A549 (cell line): ENCODE measurements at regions not wholly inside any gene's neighbourhood (a gene's known extent, or its start where the extent isn't known, plus 50 kb on each side); places are given as distances from the start of the nearest gene placed in this dataset.

Experiments
- ATAC-seq, 2 experiments: fragments of 200-7000 bp in 1 of 2; fragments of >200 bp in 1 of 2; cut with Nextera tagmentation in 1 of 2; cut with Tn5 transposase in 1 of 2; 3 replicates each; pipeline versions ENCODE4 v1.8.0 to v1.9.1; 2018 to 2020; ENCODE audit warnings: mild to moderate bottlenecking in 1 of 2, moderate library complexity in 1 of 2
- CTCF ChIA-PET: fragments of 300-600 bp; sonication (Branson Sonifier 250); formaldehyde crosslinking; extraction: SDS; loops from one replicate; lab custom pipeline; 2021; ENCODE audit warnings: antibody characterized with exemption, inconsistent platforms; lab: Yijun Ruan, JAX
- POLR2A ChIA-PET: fragments of 350-600 bp; formaldehyde crosslinking; extraction: SDS; loops from one replicate; lab custom pipeline; 2021; ENCODE audit warnings: antibody characterized with exemption, inconsistent platforms; lab: Yijun Ruan, JAX
- DNase-seq, 2 experiments: peaks; one replicate each; pipeline versions ENCODE4 v3.0.0 to v3.0.0-alpha.2; 2011 to 2016; ENCODE audit warnings: low read depth in 1 of 2, low spot score in 1 of 2
- FAIRE-seq: peaks from 2 replicates; lab custom pipeline; 2011; peaks lifted over from hg19 to GRCh38; lab: Jason Lieb, UNC
- H3K27ac ChIP-seq, 2 experiments: fragments of >200 bp; sonication (Bioruptor Twin); formaldehyde crosslinking; 3 replicates each; pipeline ENCODE4 v1.5.1; 2016 to 2017
- H3K4me1 ChIP-seq: fragments of >200 bp; sonication (Bioruptor Twin); formaldehyde crosslinking; 3 replicates; pipeline ENCODE4 v1.6.1; 2016
- H3K4me2 ChIP-seq: fragments of >200 bp; sonication (Bioruptor Twin); formaldehyde crosslinking; 3 replicates; pipeline ENCODE4 v1.6.1; 2016
- H3K4me3 ChIP-seq: fragments of >200 bp; sonication (Bioruptor Twin); formaldehyde crosslinking; 3 replicates; pipeline ENCODE4 v1.5.1; 2016
- H3K9me3 ChIP-seq: fragments of >200 bp; sonication (Bioruptor Twin); formaldehyde crosslinking; 3 replicates; pipeline ENCODE4 v1.6.1; 2016
- CBX2 ChIP-seq: fragments of 200-600 bp; sonication (generic); IDR thresholded peaks from 2 replicates; pipeline ENCODE4 v1.6.1; 2016; ENCODE audit warnings: low read depth, mild to moderate bottlenecking, borderline replicate concordance
- CEBPB ChIP-seq, 2 experiments: fragments of >200 bp in 1 of 2; sonication (Bioruptor Twin) in 1 of 2; formaldehyde crosslinking in 1 of 2; IDR thresholded peaks; 2 replicates each; pipeline ENCODE4 v1.6.1; 2012 to 2016
- EHMT2 ChIP-seq: fragments of 200-600 bp; sonication (generic); IDR thresholded peaks from 2 replicates; pipeline ENCODE4 v1.6.1; 2016; ENCODE audit warnings: antibody characterized with exemption, low read depth, mild to moderate bottlenecking, moderate library complexity
- EP300 ChIP-seq, 2 experiments: fragments of >200 bp; sonication (Bioruptor Twin); formaldehyde crosslinking; IDR thresholded peaks; 2 replicates in 1 of 2; 3 replicates in 1 of 2; pipeline ENCODE4 v1.6.1; 2016 to 2017
- ESRRA ChIP-seq: fragments of 150-350 bp; IDR thresholded peaks from 2 replicates; pipeline ENCODE4 v1.6.1; 2014; ENCODE audit warnings: mild to moderate bottlenecking, low read length, borderline replicate concordance
- FOSB ChIP-seq: fragments of 250-450 bp; sonication (Bioruptor Pico); IDR thresholded peaks from 2 replicates; pipeline ENCODE4 v1.5.0; 2020; ENCODE audit warnings: mild to moderate bottlenecking, moderate library complexity
- FOXS1 ChIP-seq: fragments of 250-450 bp; sonication (Bioruptor Pico); IDR thresholded peaks from 2 replicates; pipeline ENCODE4 v1.5.0; 2020; ENCODE audit warnings: mild to moderate bottlenecking, moderate library complexity
- HOXB5 ChIP-seq: fragments of 250-450 bp; sonication (Bioruptor Pico); IDR thresholded peaks from 2 replicates; pipeline ENCODE4 v1.5.0; 2020; ENCODE audit warnings: mild to moderate bottlenecking, moderate library complexity
- JUN ChIP-seq, 2 experiments: fragments of >200 bp; sonication (Bioruptor Twin); formaldehyde crosslinking; IDR thresholded peaks; 2 replicates in 1 of 2; 3 replicates in 1 of 2; pipeline ENCODE4 v1.6.1; 2016 to 2017
- JUNB ChIP-seq: fragments of >200 bp; sonication (Bioruptor Twin); formaldehyde crosslinking; IDR thresholded peaks from 2 replicates; pipeline ENCODE4 v1.6.1; 2016
- MYC ChIP-seq: IDR thresholded peaks from 2 replicates; pipeline ENCODE4 v1.6.1; 2012; ENCODE audit warnings: mild to moderate bottlenecking, inconsistent platforms, low read length, improper control_type of control experiment, borderline replicate concordance
- NR3C1 ChIP-seq: fragments of >200 bp; sonication (Bioruptor Twin); formaldehyde crosslinking; IDR thresholded peaks from 3 replicates; pipeline ENCODE4 v1.6.1; 2017
- PHF8 ChIP-seq: fragments of 200-600 bp; sonication (generic); IDR thresholded peaks from 2 replicates; pipeline ENCODE4 v1.6.1; 2016; ENCODE audit warnings: low read depth, mild to moderate bottlenecking, antibody characterized with exemption, moderate library complexity, borderline replicate concordance
- POLR2AphosphoS2 ChIP-seq: conservative IDR thresholded peaks from 2 replicates; pipeline ENCODE4 v1.6.1; 2012; ENCODE audit warnings: low read length, improper control_type of control experiment, inconsistent platforms
- RARB ChIP-seq: fragments of 250-450 bp; sonication (Bioruptor Pico); IDR thresholded peaks from 2 replicates; pipeline ENCODE4 v1.8.0; 2021; ENCODE audit warnings: mild to moderate bottlenecking, moderate library complexity
- RFX5 ChIP-seq: fragments of 450-650 bp; IDR thresholded peaks from 2 replicates; pipeline ENCODE4 v1.7.1; 2014; ENCODE audit warnings: antibody characterized with exemption, mild to moderate bottlenecking, moderate library complexity
- SREBF2 ChIP-seq: fragments of 450-650 bp; IDR thresholded peaks from 2 replicates; pipeline ENCODE4 v1.6.1; 2014; ENCODE audit warnings: mild to moderate bottlenecking, moderate library complexity
- TFCP2L1 ChIP-seq: fragments of 250-450 bp; sonication (Bioruptor Pico); IDR thresholded peaks from 2 replicates; pipeline ENCODE4 v1.5.0; 2021; ENCODE audit warnings: mild to moderate bottlenecking
- ZFP36 ChIP-seq: fragments of 450-650 bp; IDR thresholded peaks from 2 replicates; pipeline ENCODE4 v1.6.1; 2014; ENCODE audit warnings: borderline replicate concordance; ENCODE audit not compliant: partially characterized antibody
- ZNF302 ChIP-seq: fragments of 250-450 bp; sonication (Bioruptor Pico); IDR thresholded peaks from 2 replicates; pipeline ENCODE4 v1.9.0; 2021; ENCODE audit warnings: inconsistent platforms, mild to moderate bottlenecking, moderate library complexity
- ZSCAN20 ChIP-seq: fragments of 250-450 bp; sonication (Bioruptor Pico); IDR thresholded peaks from 2 replicates; pipeline ENCODE4 v1.8.0; 2022; ENCODE audit warnings: mild to moderate bottlenecking, moderate library complexity
- WGBS: methylation state at CpG from one replicate; pipeline ENCODE4 v1.1.6; 2017; ENCODE audit errors: missing lambda C conversion rate; 5-methylcytosine and 5-hydroxymethylcytosine counted together
- TF ChIP-seq, protein P1 (sequence below): IDR thresholded peaks from 2 replicates; pipeline ENCODE4 v1.6.1; 2012
- TF ChIP-seq, protein P2 (sequence below): IDR thresholded peaks from 2 replicates; pipeline ENCODE4 v1.6.1; 2012
- TF ChIP-seq, protein P3 (sequence below): fragments of 150-350 bp; IDR thresholded peaks from 2 replicates; pipeline ENCODE4 v1.6.1; 2014; ENCODE audit warnings: low read depth, mild to moderate bottlenecking, low read length
- TF ChIP-seq, protein P4 (sequence below): fragments of 250-450 bp; sonication (Bioruptor Pico); IDR thresholded peaks from 2 replicates; pipeline ENCODE4 v1.5.0; 2020; ENCODE audit warnings: low read depth, mild to moderate bottlenecking, moderate library complexity
- TF ChIP-seq, protein P5 (sequence below): fragments of 200-600 bp; sonication (generic); IDR thresholded peaks from 2 replicates; pipeline ENCODE4 v1.6.1; 2016; ENCODE audit warnings: antibody characterized with exemption, mild to moderate bottlenecking, moderate library complexity
- TF ChIP-seq, protein P6 (sequence below): fragments of >200 bp; sonication (Bioruptor Twin); formaldehyde crosslinking; IDR thresholded peaks from 2 replicates; pipeline ENCODE4 v1.6.1; 2016

DNA sequence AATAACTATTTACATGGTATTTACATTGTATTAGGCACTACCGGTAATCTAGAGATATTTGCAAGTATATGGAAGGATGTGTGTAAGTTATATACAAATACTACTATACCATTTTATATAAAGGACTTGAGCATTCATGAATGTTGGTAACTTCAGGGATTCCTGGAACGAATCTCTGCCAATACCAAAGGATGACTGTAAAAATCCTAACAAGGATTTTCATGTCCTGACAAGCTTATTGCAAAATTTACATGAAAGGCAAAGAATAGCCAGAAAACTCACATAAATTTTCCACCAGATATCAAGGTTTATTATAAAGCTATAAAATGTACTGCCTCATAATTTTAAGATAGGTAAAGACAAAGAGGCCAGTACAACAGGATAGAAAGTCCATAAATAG is 325.2 kb upstream of the NRIP1 start:
- POLR2A ChIA-PET, result no interaction called here
- FAIRE-seq (no peak), ATAC-seq (no peak), DNase-seq (no peak)
- TF ChIP-seq PHF8 (no peak), RFX5 (no peak), FOXS1 (CRISPR knock-in tag) (no peak), ZSCAN20 (CRISPR knock-in tag) (no peak), RARB (CRISPR knock-in tag) (no peak), ESRRA (no peak), ZNF302 (CRISPR knock-in tag) (no peak), CEBPB (IDR thresholded peaks at IDR 0.05) (no peak)
- TF ChIP-seq, protein P1, sequence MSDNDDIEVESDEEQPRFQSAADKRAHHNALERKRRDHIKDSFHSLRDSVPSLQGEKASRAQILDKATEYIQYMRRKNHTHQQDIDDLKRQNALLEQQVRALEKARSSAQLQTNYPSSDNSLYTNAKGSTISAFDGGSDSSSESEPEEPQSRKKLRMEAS, result no peak
- TF ChIP-seq, protein P2, sequence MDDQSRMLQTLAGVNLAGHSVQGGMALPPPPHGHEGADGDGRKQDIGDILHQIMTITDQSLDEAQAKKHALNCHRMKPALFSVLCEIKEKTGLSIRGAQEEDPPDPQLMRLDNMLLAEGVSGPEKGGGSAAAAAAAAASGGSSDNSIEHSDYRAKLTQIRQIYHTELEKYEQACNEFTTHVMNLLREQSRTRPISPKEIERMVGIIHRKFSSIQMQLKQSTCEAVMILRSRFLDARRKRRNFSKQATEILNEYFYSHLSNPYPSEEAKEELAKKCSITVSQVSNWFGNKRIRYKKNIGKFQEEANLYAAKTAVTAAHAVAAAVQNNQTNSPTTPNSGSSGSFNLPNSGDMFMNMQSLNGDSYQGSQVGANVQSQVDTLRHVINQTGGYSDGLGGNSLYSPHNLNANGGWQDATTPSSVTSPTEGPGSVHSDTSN, result no peak
- TF ChIP-seq, protein P3, sequence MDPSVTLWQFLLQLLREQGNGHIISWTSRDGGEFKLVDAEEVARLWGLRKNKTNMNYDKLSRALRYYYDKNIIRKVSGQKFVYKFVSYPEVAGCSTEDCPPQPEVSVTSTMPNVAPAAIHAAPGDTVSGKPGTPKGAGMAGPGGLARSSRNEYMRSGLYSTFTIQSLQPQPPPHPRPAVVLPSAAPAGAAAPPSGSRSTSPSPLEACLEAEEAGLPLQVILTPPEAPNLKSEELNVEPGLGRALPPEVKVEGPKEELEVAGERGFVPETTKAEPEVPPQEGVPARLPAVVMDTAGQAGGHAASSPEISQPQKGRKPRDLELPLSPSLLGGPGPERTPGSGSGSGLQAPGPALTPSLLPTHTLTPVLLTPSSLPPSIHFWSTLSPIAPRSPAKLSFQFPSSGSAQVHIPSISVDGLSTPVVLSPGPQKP, result no peak
- H3K9me3 ChIP-seq, result no peaks in the 10 kb centered on the region
- no peaks in the 10 kb centered on the region for H3K4me1 ChIP-seq
- H3K4me2 ChIP-seq, result no peak overlapping the region
- no peak overlapping the region for H3K4me3 ChIP-seq
- WGBS, result 81% methylated on average over 2 of the region's 2 CpGs
- no peak overlapping the region for H3K27ac ChIP-seq
- CTCF ChIA-PET, result no interaction called here

DNA sequence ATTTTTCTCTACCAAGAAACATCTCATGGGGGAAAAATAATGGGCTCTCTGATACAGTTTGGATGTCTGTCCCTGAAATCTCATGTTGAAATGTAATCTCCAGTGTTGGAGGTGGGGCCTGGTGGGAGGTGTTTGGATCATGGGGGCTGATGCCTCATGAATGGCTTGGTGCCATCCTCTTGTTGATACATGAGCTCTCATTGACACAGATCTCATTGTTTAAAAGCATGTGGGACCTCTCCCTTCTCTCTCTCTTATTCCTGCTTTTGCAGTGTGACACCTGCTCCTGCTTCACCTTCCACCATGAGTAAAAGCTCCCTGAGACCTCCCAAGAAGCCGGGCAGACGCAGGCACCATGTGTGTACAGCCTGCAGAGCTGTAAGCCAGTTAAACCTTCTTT is 332.5 kb upstream of the NRIP1 start:
- no peak for ATAC-seq
- ChIA-PET POLR2A (no interaction called here), CTCF (interaction anchor here (1.4 kb wide), 1 partner anchor 85 kb away, joined by 5 read pairs; no protein-coding TSS in a partner anchor)
- Histone ChIP-seq H3K4me3 (no peak overlapping the region), H3K27ac (no peak overlapping the region), H3K9me3 (no peaks in the 10 kb centered on the region), H3K4me2 (no peak overlapping the region), H3K4me1 (no peaks in the 10 kb centered on the region)
- 89% methylated on average over 2 of the region's 2 CpGs for WGBS
- no peak for DNase-seq
- TF ChIP-seq EP300 (IDR thresholded peaks at IDR 0.05), result no peak
- no peak for TF ChIP-seq FOXS1 (CRISPR knock-in tag)
- TF ChIP-seq JUNB, result no peak
- no peak for TF ChIP-seq SREBF2
- no peak for TF ChIP-seq MYC
- TF ChIP-seq, protein P4, sequence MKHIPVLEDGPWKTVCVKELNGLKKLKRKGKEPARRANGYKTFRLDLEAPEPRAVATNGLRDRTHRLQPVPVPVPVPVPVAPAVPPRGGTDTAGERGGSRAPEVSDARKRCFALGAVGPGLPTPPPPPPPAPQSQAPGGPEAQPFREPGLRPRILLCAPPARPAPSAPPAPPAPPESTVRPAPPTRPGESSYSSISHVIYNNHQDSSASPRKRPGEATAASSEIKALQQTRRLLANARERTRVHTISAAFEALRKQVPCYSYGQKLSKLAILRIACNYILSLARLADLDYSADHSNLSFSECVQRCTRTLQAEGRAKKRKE, result no peak
- TF ChIP-seq ZFP36, result no peak
- TF ChIP-seq HOXB5 (CRISPR knock-in tag), result no peak
- no peak for TF ChIP-seq FOSB (CRISPR knock-in tag)
- no peak for TF ChIP-seq NR3C1
- TF ChIP-seq, all 56 proteins: peak for 0
- FAIRE-seq, result no peak

DNA sequence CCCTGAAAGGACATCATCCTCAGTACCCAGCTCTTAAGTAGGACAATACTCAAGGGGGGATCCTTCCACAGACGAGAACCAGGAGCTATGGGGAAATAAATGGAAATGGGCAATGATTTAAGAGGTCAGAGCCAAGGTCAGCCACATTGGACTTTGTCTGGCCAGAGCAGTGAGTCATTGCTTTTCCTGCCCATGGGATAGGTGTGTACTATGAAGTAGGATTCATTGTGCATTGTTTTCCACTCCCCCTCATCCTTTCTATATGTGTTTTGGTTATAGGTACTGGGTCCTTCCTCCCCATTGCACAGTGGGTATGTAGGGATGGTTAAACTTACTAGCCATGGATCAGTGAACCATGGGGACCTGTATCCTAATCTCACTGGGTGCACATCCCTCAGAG is 328.9 kb upstream of the USP25 start:
- Histone ChIP-seq H3K9me3 (0 out of 3 replicates have a peak, but pooled peaks cover 2% of the 10 kb centered on the region), H3K27ac (no peak overlapping the region), H3K4me1 (no peaks in the 10 kb centered on the region), H3K4me2 (no peak overlapping the region), H3K4me3 (no peak overlapping the region)
- no peak for FAIRE-seq
- WGBS, result 73% methylated on average over 1 of the region's 1 CpG
- no peak for DNase-seq
- POLR2A ChIA-PET, result no interaction called here
- CTCF ChIA-PET, result no interaction called here
- ATAC-seq, result no peak
- TF ChIP-seq EHMT2 (no peak), ZNF302 (CRISPR knock-in tag) (no peak), EP300 (IDR thresholded peaks at IDR 0.05) (no peak), POLR2AphosphoS2 (no peak), TFCP2L1 (CRISPR knock-in tag) (no peak), JUN (IDR thresholded peaks at IDR 0.05) (no peak), FOSB (CRISPR knock-in tag) (no peak), CBX2 (no peak)
- TF ChIP-seq, protein P4, result no peak
- TF ChIP-seq, protein P5, sequence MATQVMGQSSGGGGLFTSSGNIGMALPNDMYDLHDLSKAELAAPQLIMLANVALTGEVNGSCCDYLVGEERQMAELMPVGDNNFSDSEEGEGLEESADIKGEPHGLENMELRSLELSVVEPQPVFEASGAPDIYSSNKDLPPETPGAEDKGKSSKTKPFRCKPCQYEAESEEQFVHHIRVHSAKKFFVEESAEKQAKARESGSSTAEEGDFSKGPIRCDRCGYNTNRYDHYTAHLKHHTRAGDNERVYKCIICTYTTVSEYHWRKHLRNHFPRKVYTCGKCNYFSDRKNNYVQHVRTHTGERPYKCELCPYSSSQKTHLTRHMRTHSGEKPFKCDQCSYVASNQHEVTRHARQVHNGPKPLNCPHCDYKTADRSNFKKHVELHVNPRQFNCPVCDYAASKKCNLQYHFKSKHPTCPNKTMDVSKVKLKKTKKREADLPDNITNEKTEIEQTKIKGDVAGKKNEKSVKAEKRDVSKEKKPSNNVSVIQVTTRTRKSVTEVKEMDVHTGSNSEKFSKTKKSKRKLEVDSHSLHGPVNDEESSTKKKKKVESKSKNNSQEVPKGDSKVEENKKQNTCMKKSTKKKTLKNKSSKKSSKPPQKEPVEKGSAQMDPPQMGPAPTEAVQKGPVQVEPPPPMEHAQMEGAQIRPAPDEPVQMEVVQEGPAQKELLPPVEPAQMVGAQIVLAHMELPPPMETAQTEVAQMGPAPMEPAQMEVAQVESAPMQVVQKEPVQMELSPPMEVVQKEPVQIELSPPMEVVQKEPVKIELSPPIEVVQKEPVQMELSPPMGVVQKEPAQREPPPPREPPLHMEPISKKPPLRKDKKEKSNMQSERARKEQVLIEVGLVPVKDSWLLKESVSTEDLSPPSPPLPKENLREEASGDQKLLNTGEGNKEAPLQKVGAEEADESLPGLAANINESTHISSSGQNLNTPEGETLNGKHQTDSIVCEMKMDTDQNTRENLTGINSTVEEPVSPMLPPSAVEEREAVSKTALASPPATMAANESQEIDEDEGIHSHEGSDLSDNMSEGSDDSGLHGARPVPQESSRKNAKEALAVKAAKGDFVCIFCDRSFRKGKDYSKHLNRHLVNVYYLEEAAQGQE, result no peak
- TF ChIP-seq, protein P6, sequence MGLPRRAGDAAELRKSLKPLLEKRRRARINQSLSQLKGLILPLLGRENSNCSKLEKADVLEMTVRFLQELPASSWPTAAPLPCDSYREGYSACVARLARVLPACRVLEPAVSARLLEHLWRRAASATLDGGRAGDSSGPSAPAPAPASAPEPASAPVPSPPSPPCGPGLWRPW, result no peak
